HT-29 (cell line): ENCODE measurements at regions not wholly inside any gene's neighbourhood (a gene's known extent, or its start where the extent isn't known, plus 50 kb on each side); places are given as distances from the start of the nearest gene placed in this dataset.
A peak's percentile ranks its signal among the peaks of the same experiment; 100 is the strongest.
"Not testable (repeated sequence)": the region's sequence is repeated elsewhere in the genome, so short reads cannot be mapped to it uniquely, and the experiment has no call there.

ENCODE experiments used
- DNase-seq: peaks from one replicate; pipeline ENCODE4 v3.0.0-alpha.2; 2015; ENCODE audit warnings: low spot score

DNA sequence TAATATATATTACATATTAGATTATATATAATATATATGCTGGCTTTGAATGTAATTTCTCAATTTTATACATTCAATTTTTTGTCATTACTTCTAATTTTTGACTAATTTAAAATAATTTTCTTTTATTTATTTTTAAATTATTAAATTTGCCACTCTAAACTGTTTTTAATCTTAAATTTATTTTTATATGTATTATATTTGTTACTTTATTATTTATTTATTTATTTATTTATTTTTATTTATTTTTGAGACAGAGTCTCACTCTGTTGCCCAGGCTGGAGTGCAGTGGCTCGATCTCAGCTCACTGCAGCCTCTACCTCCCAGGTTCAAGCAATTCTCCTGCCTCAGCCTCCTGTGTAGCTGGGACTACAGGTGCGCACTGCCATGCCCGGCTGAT lies 473.0 kb downstream of the PLOD2 start:
- DNase-seq: not testable (repeated sequence)

DNA sequence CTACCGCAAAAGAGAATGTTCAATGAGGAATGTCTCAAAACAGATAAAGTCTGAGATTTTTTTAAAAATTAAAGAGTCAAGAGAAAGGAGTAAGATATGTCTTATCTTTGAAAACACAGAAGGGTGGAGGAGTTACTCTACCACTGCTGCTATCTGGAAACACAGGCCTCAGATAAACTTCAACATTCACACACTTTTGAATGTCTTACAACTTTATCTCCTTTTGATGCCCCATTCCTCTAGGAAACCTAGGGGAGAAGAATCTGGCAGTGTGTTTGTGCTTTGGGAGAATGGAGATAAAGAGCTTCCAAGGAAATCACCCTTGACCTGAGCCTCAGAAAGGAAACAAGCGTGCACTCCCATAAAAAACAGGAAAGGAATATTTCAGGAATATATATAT lies 468.2 kb downstream of the PLOD2 start:
- no peak for DNase-seq

DNA sequence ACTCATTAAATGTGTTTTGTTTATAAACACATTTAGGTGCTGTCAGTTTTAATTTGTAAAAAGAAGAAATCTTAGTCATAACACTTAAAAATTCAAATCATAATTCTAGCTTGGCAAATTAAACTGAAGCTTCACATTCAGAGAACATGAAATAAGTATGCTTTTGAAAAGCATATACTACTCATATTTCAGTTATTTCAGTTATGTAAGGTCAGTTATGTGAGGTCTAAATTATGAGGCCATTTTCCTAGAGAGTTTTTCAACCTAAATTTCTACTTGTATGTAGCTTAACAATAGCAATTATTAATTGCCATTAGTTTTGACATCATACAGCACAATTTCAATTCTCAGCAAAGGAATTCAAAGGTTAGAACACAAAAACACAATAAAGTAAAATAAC lies 465.0 kb downstream of the PLOD2 start:
- no peak for DNase-seq

DNA sequence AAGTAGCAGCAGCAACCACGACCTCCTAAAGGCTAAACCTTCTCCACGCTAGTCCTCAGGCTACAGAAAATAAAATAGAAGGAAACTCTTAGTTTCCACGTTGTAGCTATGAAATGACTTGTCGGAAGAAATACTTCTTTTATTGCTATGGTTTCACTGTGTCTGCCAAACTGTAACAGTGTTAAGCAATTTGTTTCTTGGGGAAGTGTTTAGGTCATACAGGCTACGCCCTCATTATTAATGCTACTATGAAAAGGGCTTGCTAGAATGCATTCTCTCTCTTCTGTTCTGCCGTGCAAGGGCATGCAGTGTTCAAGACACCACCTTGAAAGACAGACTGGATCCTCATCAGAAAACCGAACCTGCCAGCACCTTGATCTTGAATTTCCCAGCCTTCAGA lies 462.7 kb downstream of the PLOD2 start:
- DNase-seq: no peak

DNA sequence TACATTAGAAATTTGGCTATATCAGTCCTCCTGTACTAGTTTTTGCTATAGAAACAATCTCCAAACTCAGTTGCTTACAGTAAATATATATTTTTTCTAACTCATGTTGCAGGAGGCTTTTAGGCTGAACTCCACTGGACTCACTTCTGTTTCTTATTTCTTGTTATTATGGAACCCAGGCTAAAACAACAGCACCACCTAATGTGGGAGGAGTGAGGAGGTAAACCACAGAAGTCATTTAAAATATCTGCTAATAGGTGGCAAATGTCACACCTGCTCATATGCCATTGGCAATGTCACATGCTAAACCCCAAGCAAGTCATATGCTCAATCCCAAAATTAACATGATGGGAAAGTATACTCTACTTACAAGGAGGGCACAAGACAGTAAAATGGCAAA lies 462.2 kb downstream of the PLOD2 start:
- DNase-seq: no peak

DNA sequence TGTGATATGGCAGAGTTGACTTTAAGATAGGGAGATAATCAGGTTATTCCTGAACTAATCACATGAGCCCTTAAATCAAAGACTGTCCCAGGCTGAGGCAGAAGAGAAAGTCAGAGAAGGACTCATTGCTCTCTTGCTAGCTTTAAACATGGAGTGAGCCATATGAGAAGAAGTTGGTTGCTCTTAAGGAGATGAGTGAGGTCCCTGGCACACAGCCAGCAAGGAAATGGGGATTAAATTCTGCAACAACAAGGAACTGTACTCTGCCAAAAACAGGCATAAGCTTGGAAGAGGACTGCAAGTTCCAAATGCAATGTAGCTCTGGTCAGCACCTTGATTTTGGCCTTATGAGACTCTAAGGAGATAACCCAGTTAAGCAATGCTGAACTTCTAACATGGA lies 457.0 kb downstream of the PLOD2 start:
- no peak for DNase-seq

DNA sequence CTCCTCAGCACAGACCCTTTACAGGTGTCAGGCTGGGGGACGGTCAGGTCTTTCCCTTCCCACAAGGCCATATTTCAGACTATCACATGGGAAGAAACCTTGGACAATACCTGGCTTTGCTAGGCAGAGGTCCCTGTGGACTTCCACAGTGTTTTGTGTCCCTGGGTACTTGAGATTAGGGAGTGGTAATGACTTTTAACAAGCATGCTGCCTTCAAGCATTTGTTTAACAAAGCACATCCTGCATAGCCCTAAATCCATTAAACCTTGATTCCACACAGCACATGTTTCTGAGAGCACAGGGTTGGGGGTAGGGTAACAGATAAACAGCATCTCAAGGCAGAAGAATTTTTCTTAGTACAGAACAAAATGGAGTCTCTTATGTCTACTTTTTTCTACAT lies 451.2 kb downstream of the PLOD2 start:
- not testable (repeated sequence) for DNase-seq

DNA sequence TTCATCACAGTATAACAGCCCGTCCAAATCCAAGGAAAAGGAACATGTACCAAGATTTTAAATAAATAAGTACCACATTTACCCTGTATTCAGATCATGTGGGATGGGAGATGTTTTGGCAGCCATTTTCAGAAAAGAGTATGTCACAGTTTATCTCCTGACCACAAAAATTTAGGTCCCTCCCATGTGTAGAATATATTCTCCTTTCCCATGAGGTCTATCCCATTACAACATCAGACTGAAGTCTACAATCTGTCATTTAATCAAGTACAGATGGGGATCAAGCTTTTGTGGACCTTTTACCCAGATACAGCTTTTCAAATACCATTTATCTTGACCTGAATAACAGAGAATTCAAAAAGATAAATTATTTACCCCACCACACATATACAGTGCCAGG lies 444.5 kb downstream of the PLOD2 start:
- no peak for DNase-seq

DNA sequence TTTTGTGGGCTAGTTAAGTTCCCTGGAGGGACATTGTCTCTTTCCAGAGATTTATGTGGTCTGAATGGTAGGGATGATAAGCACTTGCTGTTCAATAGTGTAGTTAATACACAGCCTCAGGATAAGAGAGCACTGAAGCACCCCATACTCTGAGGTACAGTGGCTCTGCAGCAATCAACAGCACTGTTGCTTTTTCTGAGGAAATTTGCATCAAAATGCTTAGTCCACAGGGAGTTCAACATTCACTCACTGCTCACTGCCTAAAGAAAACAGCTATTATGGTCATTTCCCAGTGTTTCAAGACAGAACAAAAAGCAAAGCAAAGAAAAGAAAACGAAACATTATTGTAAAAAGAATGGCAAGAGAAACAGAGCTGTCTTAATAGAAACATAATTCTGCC lies 441.9 kb downstream of the PLOD2 start:
- DNase-seq: no peak

DNA sequence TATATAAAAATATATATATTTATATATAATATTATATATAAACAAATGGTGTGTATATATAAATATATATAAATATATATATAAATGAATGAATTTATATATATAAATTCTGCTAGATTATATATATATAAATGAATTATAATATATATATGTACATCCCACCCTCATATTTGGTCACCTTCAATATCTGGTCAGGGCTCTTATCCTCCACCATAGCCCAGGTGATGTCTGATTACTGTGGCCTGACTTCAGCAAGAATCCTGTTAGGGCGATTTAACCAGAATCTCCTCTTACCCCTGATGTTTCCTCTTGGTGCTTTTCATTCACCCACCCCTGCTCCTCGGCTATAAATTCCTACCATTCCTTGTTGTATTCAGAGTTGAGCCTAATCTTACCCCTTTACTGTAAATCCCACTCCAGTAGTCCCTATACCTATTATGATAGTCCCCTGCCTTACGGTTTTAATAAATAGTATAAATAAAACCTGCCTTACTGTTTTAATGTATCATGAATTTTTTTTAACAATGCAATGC lies 439.6 kb downstream of the PLOD2 start:
- no peak for DNase-seq

DNA sequence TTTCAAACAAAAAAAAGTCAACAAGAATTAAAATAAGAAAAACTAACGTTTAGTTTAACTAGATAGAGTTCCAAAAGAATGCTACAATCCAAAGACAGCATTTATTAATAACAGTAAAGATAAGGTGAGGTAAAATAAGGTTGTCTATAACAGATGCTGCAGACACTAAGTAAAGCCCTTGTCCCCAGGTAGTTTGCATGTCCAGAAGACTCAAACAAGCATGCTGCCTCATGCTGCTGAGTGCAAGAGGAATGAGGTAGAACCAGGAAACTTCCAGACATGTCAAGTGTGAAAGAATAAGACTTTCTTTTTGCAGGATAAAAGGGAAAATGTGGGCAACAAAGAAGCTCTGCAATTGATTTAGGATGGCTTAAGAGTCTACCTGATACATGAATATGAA lies 439.2 kb downstream of the PLOD2 start:
- no peak for DNase-seq

DNA sequence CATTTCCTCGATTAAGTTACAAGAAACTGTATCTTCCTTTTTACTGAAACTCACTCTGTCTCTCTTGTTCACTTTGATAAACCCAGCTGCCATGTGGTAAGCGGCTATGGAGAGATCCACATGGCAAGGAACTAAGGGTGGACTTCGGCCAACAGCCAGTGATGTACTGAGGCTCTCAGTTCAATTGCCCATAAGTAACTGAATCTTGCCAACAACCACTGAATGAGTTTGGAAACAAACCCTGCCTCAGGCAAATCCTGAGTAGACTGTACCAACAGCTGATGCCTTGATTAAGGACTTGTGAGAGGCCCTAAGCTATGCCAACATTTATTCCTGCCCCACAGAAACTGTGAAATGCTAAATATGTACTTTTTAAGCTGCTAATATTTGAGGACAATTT lies 433.5 kb downstream of the PLOD2 start:
- no peak for DNase-seq

DNA sequence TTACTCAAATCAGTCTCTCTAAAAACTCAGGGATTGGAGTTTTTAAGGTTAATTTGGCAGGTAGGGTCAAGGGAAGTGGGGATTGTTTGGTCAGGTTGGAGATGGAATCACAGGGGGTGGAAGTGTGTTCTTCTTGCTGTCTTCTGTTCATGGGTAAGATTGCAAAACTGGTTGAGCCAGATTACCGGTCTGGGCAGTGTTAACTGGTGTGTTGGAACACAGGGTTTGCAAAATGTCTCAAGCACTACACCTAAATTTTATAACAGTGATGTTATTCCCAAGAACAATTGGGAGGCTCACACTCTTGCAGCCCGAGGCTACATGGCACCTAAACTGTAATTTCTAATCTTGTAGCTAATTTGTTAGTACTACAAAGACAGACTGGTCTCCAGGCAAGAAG lies 425.4 kb downstream of the PLOD2 start:
- no peak for DNase-seq

DNA sequence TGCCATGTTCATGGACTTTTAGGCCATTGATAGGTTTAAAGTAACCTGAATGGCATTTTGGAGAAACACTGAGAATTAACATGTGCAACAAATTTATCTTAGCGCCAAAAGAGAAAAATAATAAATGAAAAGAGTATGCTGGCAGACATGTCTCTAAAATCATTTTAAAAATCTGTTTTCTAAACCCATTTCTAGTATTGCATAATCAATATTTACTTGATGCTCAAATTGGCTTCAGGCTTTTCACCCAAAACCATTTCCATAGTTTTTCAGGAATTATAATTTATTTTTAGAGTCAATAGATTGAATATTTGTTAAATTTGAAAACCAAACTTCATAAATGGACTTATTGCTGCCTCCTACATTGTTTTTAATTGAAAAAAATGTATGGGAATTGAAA lies 423.0 kb downstream of the PLOD2 start:
- DNase-seq: no peak

DNA sequence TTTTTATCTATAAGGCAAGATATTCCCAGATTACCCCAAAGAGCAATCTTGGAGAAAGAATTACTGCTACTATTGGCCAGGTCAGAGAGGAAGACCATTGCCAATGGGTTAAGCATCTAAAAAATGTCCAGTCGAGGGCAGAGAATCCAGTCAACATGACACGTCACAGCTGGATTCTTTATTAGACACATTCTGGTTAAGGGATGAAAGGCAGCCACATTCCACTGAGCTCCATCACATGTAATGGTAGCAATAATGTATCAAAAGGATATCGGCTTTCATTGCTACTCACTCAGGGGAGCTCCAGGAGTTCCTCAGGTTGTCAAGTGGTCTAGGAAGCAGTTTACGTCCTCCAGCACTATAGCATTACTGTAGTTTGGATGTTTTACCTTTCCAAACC lies 421.1 kb downstream of the PLOD2 start:
- no peak for DNase-seq

DNA sequence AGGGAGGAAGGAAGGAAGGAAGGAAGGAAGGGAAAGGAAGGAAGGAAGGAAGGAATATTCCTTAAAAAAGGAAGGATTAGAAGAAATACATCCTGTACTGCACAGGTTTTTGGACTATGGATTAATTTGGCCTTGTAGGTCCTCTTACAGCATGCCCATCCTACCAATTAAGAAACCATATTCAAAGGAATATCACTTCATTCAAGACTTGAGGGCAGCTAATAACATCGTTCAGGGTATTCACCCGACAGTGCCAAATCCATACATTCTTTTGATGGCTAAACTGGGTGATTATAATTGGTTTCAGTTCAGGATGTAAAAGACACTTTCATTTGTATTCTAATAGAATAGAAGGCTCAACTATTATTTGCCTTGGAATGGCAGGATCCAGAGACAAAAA lies 410.3 kb downstream of the PLOD2 start:
- DNase-seq: no peak

DNA sequence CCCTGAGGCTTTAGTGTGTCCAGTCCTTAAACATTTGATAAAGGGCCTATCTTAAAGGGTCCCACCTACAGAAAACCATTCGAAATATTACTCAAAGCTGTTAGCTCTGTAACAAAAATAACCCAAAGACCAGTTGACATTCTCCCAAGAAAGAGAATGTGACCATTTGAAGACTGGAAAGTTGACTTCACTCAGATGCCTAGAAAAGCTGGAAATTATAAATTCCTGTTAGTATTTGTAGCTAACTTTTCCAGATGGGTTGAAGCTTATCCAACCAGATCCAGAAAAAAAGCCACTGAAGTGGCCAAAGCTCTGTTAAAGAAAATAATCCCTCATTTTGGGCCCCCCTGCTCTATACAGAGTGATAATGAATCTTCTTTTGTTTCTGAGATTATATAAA lies 408.4 kb downstream of the PLOD2 start:
- no peak for DNase-seq

DNA sequence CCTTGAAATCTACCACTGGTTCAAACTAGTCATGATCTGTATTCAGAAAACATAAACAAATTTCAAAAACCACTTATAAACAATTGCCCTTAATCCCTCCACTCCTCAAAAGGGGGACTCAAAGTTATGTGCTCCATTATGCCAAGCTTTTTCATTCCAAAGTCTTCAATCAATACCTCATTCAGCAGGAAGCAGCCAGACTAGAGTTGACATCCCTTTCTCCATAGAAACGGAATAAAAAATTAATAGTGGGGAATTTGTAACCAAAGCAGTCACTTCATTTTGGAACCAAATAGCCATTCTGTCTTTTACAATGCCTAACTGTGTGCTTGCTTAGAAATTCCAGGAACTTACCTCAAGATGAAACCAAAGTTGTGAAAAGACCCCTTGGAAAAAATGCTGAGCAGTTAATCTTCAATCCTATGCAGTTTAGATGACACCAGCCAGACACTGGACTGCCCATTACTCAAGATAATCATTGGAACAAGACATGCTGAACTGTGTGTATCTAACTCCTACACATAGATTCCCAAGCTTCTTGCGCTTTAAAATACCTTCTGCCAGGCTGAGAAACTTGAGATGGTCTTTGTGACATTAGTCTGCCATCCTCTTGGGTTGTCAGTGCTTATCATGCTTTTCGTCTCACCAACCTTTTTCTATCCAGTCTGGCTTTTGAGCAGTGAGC lies 406.2 kb downstream of the PLOD2 start:
- DNase-seq: no peak

DNA sequence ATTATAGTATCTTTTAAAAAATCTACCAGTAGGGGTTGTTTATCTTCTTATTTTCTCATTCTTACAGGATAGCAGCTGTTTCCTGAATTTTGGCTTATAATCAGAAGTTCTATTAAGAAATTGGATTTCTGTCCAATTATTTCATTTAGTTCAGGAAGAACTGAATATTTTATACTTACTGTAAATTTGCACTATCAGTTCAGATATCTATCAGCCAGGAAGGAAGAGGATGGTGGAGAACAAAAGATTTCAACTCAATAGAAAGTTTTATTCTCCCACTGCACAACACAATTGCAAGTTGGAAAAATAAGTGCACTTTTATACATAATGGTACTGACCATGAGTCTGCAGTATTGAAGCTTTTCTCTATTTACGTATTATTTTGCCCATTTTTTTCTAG lies 400.9 kb downstream of the PLOD2 start:
- DNase-seq: no peak

DNA sequence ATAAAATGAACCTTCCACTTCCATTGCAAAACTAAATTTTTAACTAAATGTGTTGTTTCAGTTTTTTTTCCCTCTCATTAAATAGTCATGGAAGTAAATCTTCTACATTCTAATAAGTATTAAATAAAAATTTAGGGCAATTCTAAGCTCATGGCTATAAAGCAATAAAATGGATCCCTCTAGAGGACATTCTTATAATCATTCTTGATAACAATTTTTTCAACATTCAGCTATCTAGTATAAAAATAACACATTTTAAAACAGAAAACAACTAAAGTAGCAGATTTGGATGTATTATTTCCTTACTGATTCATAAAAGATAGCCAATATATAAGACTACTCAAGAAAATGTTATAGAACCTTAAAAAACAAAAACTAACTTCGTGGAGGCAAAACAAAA lies 393.1 kb downstream of the PLOD2 start:
- peak; percentile 7 for DNase-seq

DNA sequence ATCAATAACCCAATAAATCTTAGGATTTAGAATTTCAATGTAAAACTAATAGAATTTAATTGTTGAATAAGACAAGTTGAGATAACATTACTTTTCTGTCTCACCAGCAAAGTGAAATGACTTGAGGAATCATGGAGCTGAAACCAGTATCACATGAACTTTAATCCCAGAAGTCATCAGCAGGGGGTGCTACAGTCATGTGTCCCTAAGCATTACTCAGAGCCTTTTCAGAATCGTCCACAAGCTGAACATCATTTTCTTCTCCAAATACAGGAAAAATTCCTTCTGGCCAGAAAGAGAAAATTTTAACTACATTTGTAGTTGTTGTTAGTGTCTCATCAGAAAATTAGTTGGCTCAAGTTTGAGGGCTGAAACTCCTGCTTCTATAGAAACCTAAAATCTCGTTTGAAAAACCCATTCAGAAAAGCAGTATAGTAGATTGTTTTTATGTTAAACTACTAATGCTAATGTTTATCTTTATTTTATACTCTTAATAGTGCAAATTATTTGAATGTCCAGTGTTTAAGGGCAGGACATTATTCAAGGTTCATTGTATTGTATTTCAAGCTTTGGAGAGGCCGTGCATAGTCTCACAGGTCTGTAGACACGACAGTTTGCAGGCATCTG lies 384.1 kb downstream of the PLOD2 start:
- DNase-seq: peak; percentile 82

DNA sequence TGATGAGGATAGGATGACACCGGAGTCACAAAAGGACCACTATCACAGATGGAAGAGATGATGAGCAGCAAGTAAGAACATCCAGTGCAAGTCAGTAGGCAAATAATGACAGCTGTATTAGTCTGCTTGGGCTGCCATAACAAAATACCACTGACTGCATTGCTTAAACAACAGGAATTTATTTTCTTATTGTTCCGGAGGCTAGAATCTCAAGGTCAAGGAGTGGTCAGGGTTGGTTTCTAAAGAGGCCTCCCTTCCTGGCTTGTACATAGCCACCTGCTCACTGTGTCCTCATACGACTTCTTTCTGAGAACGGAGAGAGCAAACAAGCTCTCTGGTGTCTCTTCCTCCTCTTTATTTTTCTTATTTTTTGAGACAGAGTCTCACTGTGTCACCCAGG lies 380.7 kb downstream of the PLOD2 start:
- DNase-seq: no peak

DNA sequence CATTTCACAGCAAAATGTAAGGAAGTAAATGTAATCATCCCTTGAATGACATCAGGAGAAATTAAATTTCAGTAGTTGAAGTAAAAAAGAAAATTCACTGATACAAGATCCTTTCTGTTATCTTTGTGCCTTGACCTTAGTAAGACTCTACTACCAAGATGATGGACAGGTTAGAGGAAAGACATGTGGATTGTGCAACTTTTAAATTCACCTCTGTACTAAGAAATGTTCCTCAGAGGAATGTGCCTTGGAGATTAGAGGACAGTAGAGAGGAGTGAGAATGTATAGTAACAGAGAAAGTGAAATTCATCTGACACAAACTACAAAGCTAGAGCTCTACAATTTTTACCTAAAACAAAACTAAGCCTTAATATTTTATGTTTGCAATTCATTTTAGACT lies 375.3 kb downstream of the PLOD2 start:
- DNase-seq: no peak

DNA sequence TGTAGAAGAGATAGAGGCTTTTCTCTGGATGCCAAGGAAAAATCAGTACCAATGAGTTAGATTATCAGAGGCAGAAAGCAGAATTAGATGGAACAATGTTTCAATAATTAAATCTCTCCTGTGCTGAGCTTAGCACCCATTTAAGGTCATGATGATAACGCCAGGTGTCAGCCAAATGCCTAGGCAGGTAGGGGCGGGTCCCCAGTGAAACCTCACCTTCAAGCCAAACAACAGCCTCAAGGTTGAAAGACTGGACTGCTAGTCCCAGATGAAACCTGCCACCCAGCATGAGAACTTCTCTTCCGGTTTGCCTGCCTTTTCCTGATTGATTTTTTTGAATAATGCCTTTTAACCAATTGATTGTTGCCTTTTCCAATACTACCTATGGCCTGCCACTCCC lies 363.0 kb downstream of the PLOD2 start:
- DNase-seq: no peak
